GM12873 (cell line): ENCODE measurements at regions not wholly inside any gene's neighbourhood (a gene's known extent, or its start where the extent isn't known, plus 50 kb on each side); places are given as distances from the start of the nearest gene placed in this dataset.

Source experiments
- CTCF ChIP-seq: IDR thresholded peaks from 2 replicates; pipeline ENCODE4 v1.5.1; 2012; ENCODE audit warnings: low read depth, mild to moderate bottlenecking, moderate library complexity, low read length, control low read depth; ENCODE audit not compliant: insufficient read depth; ENCODE audit errors: missing control alignments

- TF ChIP-seq CTCF, result no peak
Observed at GRCh38 chr2:220463876-220464275, 836.4 kb downstream of the SLC4A3 start.

- no peak for TF ChIP-seq CTCF
Observed at GRCh38 chr2:220465700-220466099, 838.3 kb downstream of the SLC4A3 start.

- no peak for TF ChIP-seq CTCF
Observed at GRCh38 chr2:220466251-220466691, 838.8 kb downstream of the SLC4A3 start.

GRCh38 chr2:220469201-220469600, 841.8 kb downstream of the SLC4A3 start:
- TF ChIP-seq CTCF, result no peak

GRCh38 chr2:220473611-220474010, 846.2 kb downstream of the SLC4A3 start:
- TF ChIP-seq CTCF, result no peak

- no peak for TF ChIP-seq CTCF
Observed at GRCh38 chr2:220476877-220477276, 849.4 kb downstream of the SLC4A3 start.

- TF ChIP-seq CTCF, result no peak
Observed at GRCh38 chr2:220478305-220479058, 851.1 kb downstream of the SLC4A3 start.
